GM23338 (cell line): ENCODE measurements at regions not wholly inside any gene's neighbourhood (a gene's known extent, or its start where the extent isn't known, plus 50 kb on each side); places are given as distances from the start of the nearest gene placed in this dataset.

ENCODE experiments used
- ATAC-seq: fragments of 200-7000 bp; cut with Tn5 transposase; 3 replicates; pipeline ENCODE4 v1.9.1; 2020
- DNase-seq: peaks from one replicate; pipeline ENCODE4 v3.0.0-alpha.2; 2015; ENCODE audit warnings: low spot score
- H2AFZ ChIP-seq: fragments of 200-600 bp; sonication (generic); 2 replicates; pipeline ENCODE4 v1.8.0; 2016; ENCODE audit warnings: antibody characterized with exemption, mild to moderate bottlenecking, moderate library complexity
- H3F3A ChIP-seq: fragments of 200-600 bp; sonication (generic); replicated peaks from 2 replicates; pipeline ENCODE4 v1.8.0; 2017; ENCODE audit warnings: antibody characterized with exemption, mixed run types, low read depth
- H3K27ac ChIP-seq: fragments of 200-600 bp; sonication (generic); 2 replicates; pipeline ENCODE4 v1.6.1; 2016; ENCODE audit warnings: low read depth
- H3K27me3 ChIP-seq: fragments of 200-600 bp; sonication (generic); 2 replicates; pipeline ENCODE4 v1.8.0; 2016; ENCODE audit warnings: mild to moderate bottlenecking, mixed run types, moderate library complexity; ENCODE audit not compliant: insufficient read depth
- H3K36me3 ChIP-seq: fragments of 200-600 bp; sonication (generic); 2 replicates; pipeline ENCODE4 v1.8.0; 2016; ENCODE audit warnings: mild to moderate bottlenecking; ENCODE audit not compliant: insufficient read depth
- H3K4me1 ChIP-seq: fragments of 200-600 bp; sonication (generic); 2 replicates; pipeline ENCODE4 v1.8.0; 2016; ENCODE audit warnings: mild to moderate bottlenecking, moderate library complexity; ENCODE audit not compliant: insufficient read depth
- H3K4me2 ChIP-seq: fragments of 200-600 bp; sonication (generic); 2 replicates; pipeline ENCODE4 v1.7.1; 2017; ENCODE audit warnings: mixed run types
- H3K4me3 ChIP-seq: fragments of 200-600 bp; sonication (generic); 2 replicates; pipeline ENCODE4 v1.6.1; 2016; ENCODE audit warnings: mixed run types
- H3K79me2 ChIP-seq: fragments of 200-600 bp; sonication (generic); replicated peaks from 2 replicates; pipeline ENCODE4 v1.8.0; 2017; ENCODE audit warnings: mild to moderate bottlenecking; ENCODE audit not compliant: insufficient read depth
- H3K9me2 ChIP-seq: fragments of 200-600 bp; sonication (generic); 2 replicates; pipeline ENCODE4 v1.8.0; 2017; ENCODE audit not compliant: insufficient read depth
- H4K20me1 ChIP-seq: fragments of 200-600 bp; sonication (generic); replicated peaks from 2 replicates; pipeline ENCODE4 v1.8.0; 2017; ENCODE audit warnings: mild to moderate bottlenecking; ENCODE audit not compliant: insufficient read depth
- H3K27ac Mint-ChIP-seq: 2 replicates; pipeline ENCODE4 v1.8.0; 2020; ENCODE audit warnings: inconsistent platforms, mild to moderate bottlenecking, moderate library complexity, mixed read lengths
- H3K27me3 Mint-ChIP-seq: 3 replicates; pipeline ENCODE4 v1.8.0; 2022; ENCODE audit warnings: low read depth, mild to moderate bottlenecking, moderate library complexity, mixed read lengths, inconsistent platforms; ENCODE audit not compliant: insufficient read depth, poor library complexity
- H3K36me3 Mint-ChIP-seq: 3 replicates; pipeline ENCODE4 v1.8.0; 2021; ENCODE audit warnings: low read depth, mild to moderate bottlenecking, inconsistent platforms, moderate library complexity, mixed read lengths
- H3K4me1 Mint-ChIP-seq: 3 replicates; pipeline ENCODE4 v1.8.0; 2020; ENCODE audit warnings: mild to moderate bottlenecking, inconsistent platforms, mixed read lengths
- H3K4me3 Mint-ChIP-seq: 3 replicates; pipeline ENCODE4 v1.8.0; 2021; ENCODE audit warnings: moderate library complexity, mild to moderate bottlenecking, inconsistent platforms, mixed read lengths
- H3K9me3 Mint-ChIP-seq: 3 replicates; pipeline ENCODE4 v1.8.0; 2020; ENCODE audit warnings: moderate library complexity, mild to moderate bottlenecking, inconsistent platforms, mixed read lengths
- CREB1 ChIP-seq: fragments of 250-450 bp; sonication (Bioruptor Pico); IDR thresholded peaks from 2 replicates; pipeline ENCODE4 v1.5.0; 2020; ENCODE audit warnings: low read depth, mild to moderate bottlenecking, moderate library complexity
- EZH2 ChIP-seq: fragments of 200-600 bp; sonication (generic); IDR thresholded peaks from one replicate; pipeline ENCODE4 v1.8.0; 2017; ENCODE audit warnings: antibody characterized with exemption, mild to moderate bottlenecking, low read depth; ENCODE audit not compliant: unreplicated experiment
- NANOG ChIP-seq: IDR thresholded peaks from 2 replicates; pipeline ENCODE4 v1.6.1; 2016; ENCODE audit warnings: antibody characterized with exemption, borderline replicate concordance
- POLR2AphosphoS5 ChIP-seq: IDR thresholded peaks from 2 replicates; pipeline ENCODE4 v1.6.1; 2016; ENCODE audit warnings: antibody characterized with exemption, low read depth
- REST ChIP-seq: IDR thresholded peaks from one replicate; pipeline ENCODE4 v1.6.1; 2018; ENCODE audit warnings: antibody characterized with exemption; ENCODE audit not compliant: unreplicated experiment
- STAT1 ChIP-seq: IDR thresholded peaks from one replicate; pipeline ENCODE4 v1.6.1; 2016; ENCODE audit warnings: antibody characterized with exemption; ENCODE audit not compliant: unreplicated experiment
- ZNF114 ChIP-seq: fragments of 250-450 bp; sonication (Bioruptor Pico); IDR thresholded peaks from 2 replicates; pipeline ENCODE4 v1.5.0; 2020; ENCODE audit warnings: mild to moderate bottlenecking, moderate library complexity
- ZNF331 ChIP-seq: fragments of 250-450 bp; sonication (Bioruptor Pico); IDR thresholded peaks from 2 replicates; pipeline ENCODE4 v1.5.0; 2020; ENCODE audit warnings: low read depth, mild to moderate bottlenecking, moderate library complexity

GRCh38 chrX:7983581-7983980 lies 56.4 kb upstream of the PNPLA4 start:
- H3K27me3 ChIP-seq, result no peaks in the 10 kb centered on the region
- no peaks in the 10 kb centered on the region for H3K36me3 ChIP-seq
- Mint-ChIP-seq H3K36me3 (peaks cover 1% of the 10 kb centered on the region; the same call in 2 of the 3 replicates), H3K27me3 (no peaks in the 10 kb centered on the region), H3K4me1 (no peaks in the 10 kb centered on the region), H3K4me3 (no peak overlapping the region), H3K27ac (no peak overlapping the region), H3K9me3 (no peaks in the 10 kb centered on the region)
- no peak for ATAC-seq
- no peaks in the 10 kb centered on the region for H3K9me2 ChIP-seq
- no peak overlapping the region for H2AFZ ChIP-seq
- H3K4me3 ChIP-seq, result no peak overlapping the region
- DNase-seq, result no peak
- no peaks in the 10 kb centered on the region for H3K79me2 ChIP-seq
- no peaks in the 10 kb centered on the region for H4K20me1 ChIP-seq
- no peak overlapping the region for H3K27ac ChIP-seq
- TF ChIP-seq ZNF331 (CRISPR knock-in tag) (no peak), REST (no peak), CREB1 (CRISPR knock-in tag) (no peak), ZNF114 (CRISPR knock-in tag) (no peak), NANOG (no peak), POLR2AphosphoS5 (no peak), STAT1 (no peak), EZH2 (no peak)
- no peaks in the 10 kb centered on the region for H3F3A ChIP-seq
- no peak overlapping the region for H3K4me2 ChIP-seq
- H3K4me1 ChIP-seq, result no peaks in the 10 kb centered on the region
